Stimulated activated CD4-positive, alpha-beta T cell treated with anti-CD3 and anti-CD28 coated beads, Interleukin-1b, Interleukin-23, amount 100 ng/mL, for 48 hours (primary cell): ENCODE measurements at regions not wholly inside any gene's neighbourhood (a gene's known extent, or its start where the extent isn't known, plus 50 kb on each side); places are given as distances from the start of the nearest gene placed in this dataset.
"Not testable (repeated sequence)": the region's sequence is repeated elsewhere in the genome, so short reads cannot be mapped to it uniquely, and the experiment has no call there.

ENCODE experiments used
- DNase-seq: peaks from one replicate; pipeline ENCODE4 v3.0.0-alpha.2; 2020

- DNase-seq: not testable (repeated sequence)
Observed at GRCh38 chr5:34329611-34330108, 286.6 kb upstream of the C1QTNF3 start.

GRCh38 chr5:34331928-34332454 is 289.0 kb upstream of the C1QTNF3 start:
- DNase-seq: not testable (repeated sequence)

GRCh38 chr5:34339408-34340001 is 296.5 kb upstream of the C1QTNF3 start:
- DNase-seq: not testable (repeated sequence)

GRCh38 chr5:34354440-34354839 is 301.7 kb upstream of the RAI14 start:
- DNase-seq: not testable (repeated sequence)

- not testable (repeated sequence) for DNase-seq
Observed at GRCh38 chr5:34371417-34371816, 284.7 kb upstream of the RAI14 start.

- DNase-seq: not testable (repeated sequence)
Observed at GRCh38 chr5:34371817-34372216, 284.3 kb upstream of the RAI14 start.

GRCh38 chr5:34372739-34373138 is 283.4 kb upstream of the RAI14 start:
- DNase-seq: not testable (repeated sequence)

- not testable (repeated sequence) for DNase-seq
Observed at GRCh38 chr5:34377651-34378050, 278.5 kb upstream of the RAI14 start.

- not testable (repeated sequence) for DNase-seq
Observed at GRCh38 chr5:34378498-34378897, 277.6 kb upstream of the RAI14 start.

GRCh38 chr5:34388754-34389153 is 267.4 kb upstream of the RAI14 start:
- DNase-seq: not testable (repeated sequence)

- DNase-seq: no peak
Observed at GRCh38 chr5:34409373-34409772, 246.8 kb upstream of the RAI14 start.

GRCh38 chr5:34410411-34411139 is 245.6 kb upstream of the RAI14 start:
- DNase-seq: no peak

- DNase-seq: no peak
Observed at GRCh38 chr5:34411470-34412346, 244.4 kb upstream of the RAI14 start.

GRCh38 chr5:34412736-34413135 is 243.4 kb upstream of the RAI14 start:
- no peak for DNase-seq

GRCh38 chr5:34415559-34416198 is 240.4 kb upstream of the RAI14 start:
- no peak for DNase-seq

GRCh38 chr5:34416501-34417008 is 239.6 kb upstream of the RAI14 start:
- DNase-seq: no peak

GRCh38 chr5:34420191-34420590 is 235.9 kb upstream of the RAI14 start:
- not testable (repeated sequence) for DNase-seq

GRCh38 chr5:34436761-34437501 is 219.2 kb upstream of the RAI14 start:
- no peak for DNase-seq

- DNase-seq: no peak
Observed at GRCh38 chr5:34439601-34440000, 216.5 kb upstream of the RAI14 start.

GRCh38 chr5:34441767-34442166 is 214.4 kb upstream of the RAI14 start:
- not testable (repeated sequence) for DNase-seq

GRCh38 chr5:34447424-34447823 is 208.7 kb upstream of the RAI14 start:
- DNase-seq: no peak

- DNase-seq: no peak
Observed at GRCh38 chr5:34449639-34450038, 206.5 kb upstream of the RAI14 start.
